DND-41 (cell line): ENCODE measurements at regions not wholly inside any gene's neighbourhood (a gene's known extent, or its start where the extent isn't known, plus 50 kb on each side); places are given as distances from the start of the nearest gene placed in this dataset.

Experiments
- ATAC-seq: fragments of 200-7000 bp; cut with Tn5 transposase; 3 replicates; pipeline ENCODE4 v1.9.1; 2021; ENCODE audit warnings: low read depth; ENCODE audit not compliant: insufficient read depth
- DNase-seq: peaks from one replicate; pipeline ENCODE4 v3.0.0-alpha.2; 2020
- H2AFZ ChIP-seq: 2 replicates; pipeline ENCODE4 v1.6.0; 2012; ENCODE audit warnings: low read depth, low read length
- H3K27ac ChIP-seq: 2 replicates; pipeline ENCODE4 v1.5.1; 2012; ENCODE audit warnings: low read length, inconsistent platforms
- H3K27me3 ChIP-seq: fragments of 200-600 bp; sonication (generic); 2 replicates; pipeline ENCODE4 v1.6.0; 2012; ENCODE audit warnings: low read length, mild to moderate bottlenecking, inconsistent platforms; ENCODE audit not compliant: insufficient read depth, poor library complexity
- H3K36me3 ChIP-seq: 2 replicates; pipeline ENCODE4 v1.5.1; 2012; ENCODE audit warnings: low read length, inconsistent platforms; ENCODE audit not compliant: insufficient read depth
- H3K4me1 ChIP-seq: 2 replicates; pipeline ENCODE4 v1.5.1; 2012; ENCODE audit warnings: mild to moderate bottlenecking, low read length; ENCODE audit not compliant: insufficient read depth
- H3K4me2 ChIP-seq: 2 replicates; pipeline ENCODE4 v1.6.0; 2012; ENCODE audit warnings: mild to moderate bottlenecking, moderate library complexity, low read length, inconsistent platforms; ENCODE audit not compliant: insufficient read depth
- H3K4me3 ChIP-seq, 2 experiments: fragments of 200-600 bp in 1 of 2; shearing (Covaris generic) in 1 of 2; 2 replicates each; pipeline ENCODE4 v1.5.1; 2012 to 2016; ENCODE audit warnings: inconsistent platforms in 2 of 2, low read length in 2 of 2, mild to moderate bottlenecking in 2 of 2, low read depth in 1 of 2, moderate library complexity in 1 of 2
- H3K79me2 ChIP-seq: 2 replicates; pipeline ENCODE4 v1.6.0; 2012; ENCODE audit warnings: low read length, inconsistent platforms; ENCODE audit not compliant: insufficient read depth
- H3K9ac ChIP-seq: 2 replicates; pipeline ENCODE4 v1.6.0; 2012; ENCODE audit warnings: low read depth, mild to moderate bottlenecking, inconsistent platforms, low read length, moderate library complexity
- H3K9me3 ChIP-seq: 2 replicates; pipeline ENCODE4 v1.5.1; 2012; ENCODE audit warnings: low read length, moderate library complexity, mild to moderate bottlenecking, inconsistent platforms; ENCODE audit not compliant: insufficient read depth, severe bottlenecking
- H4K20me1 ChIP-seq: 2 replicates; pipeline ENCODE4 v1.6.0; 2012; ENCODE audit warnings: low read length; ENCODE audit not compliant: insufficient read depth
- CTCF ChIP-seq: IDR thresholded peaks from 2 replicates; pipeline ENCODE4 v1.5.1; 2012; ENCODE audit warnings: borderline replicate concordance, low read length, moderate library complexity, mild to moderate bottlenecking; ENCODE audit not compliant: poor library complexity, severe bottlenecking; ENCODE audit errors: extremely low read depth
- EZH2 ChIP-seq: IDR thresholded peaks from 3 replicates; pipeline ENCODE4 v1.6.1; 2012; ENCODE audit warnings: borderline replicate concordance, low read depth, mild to moderate bottlenecking, moderate library complexity, low read length, inconsistent platforms; ENCODE audit not compliant: severe bottlenecking

DNA sequence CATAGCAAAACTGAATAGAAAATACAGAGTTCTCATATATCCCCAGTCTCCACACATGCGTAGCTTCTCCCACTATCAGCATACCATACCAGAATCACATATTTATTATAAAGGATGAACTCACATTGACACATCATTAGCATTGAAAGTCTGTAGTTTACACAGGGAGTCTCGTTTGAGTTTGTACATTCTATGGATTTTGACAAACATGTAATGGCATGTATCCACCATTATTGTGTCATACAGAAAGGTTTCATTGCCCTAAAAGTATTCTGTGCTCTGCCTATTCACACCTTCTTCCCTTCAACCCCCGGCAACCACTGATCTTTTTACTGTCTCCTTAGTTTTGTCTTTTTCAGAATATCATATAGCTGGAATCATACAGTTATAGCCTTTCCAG lies 562.4 kb downstream of the KCTD8 start:
- H3K79me2 ChIP-seq: no peaks in the 10 kb centered on the region
- H3K4me1 ChIP-seq: no peaks in the 10 kb centered on the region
- H3K4me2 ChIP-seq: no peak overlapping the region
- H3K9ac ChIP-seq: no peak overlapping the region
- no peaks in the 10 kb centered on the region for H3K36me3 ChIP-seq
- H3K4me3 ChIP-seq: no peak overlapping the region
- TF ChIP-seq EZH2 (no peak), CTCF (no peak)
- ATAC-seq (no peak), DNase-seq (no peak)
- no peaks in the 10 kb centered on the region for H3K27me3 ChIP-seq
- no peak overlapping the region for H3K27ac ChIP-seq
- H4K20me1 ChIP-seq: no peaks in the 10 kb centered on the region
- H2AFZ ChIP-seq: no peak overlapping the region
- H3K9me3 ChIP-seq: no peaks in the 10 kb centered on the region

DNA sequence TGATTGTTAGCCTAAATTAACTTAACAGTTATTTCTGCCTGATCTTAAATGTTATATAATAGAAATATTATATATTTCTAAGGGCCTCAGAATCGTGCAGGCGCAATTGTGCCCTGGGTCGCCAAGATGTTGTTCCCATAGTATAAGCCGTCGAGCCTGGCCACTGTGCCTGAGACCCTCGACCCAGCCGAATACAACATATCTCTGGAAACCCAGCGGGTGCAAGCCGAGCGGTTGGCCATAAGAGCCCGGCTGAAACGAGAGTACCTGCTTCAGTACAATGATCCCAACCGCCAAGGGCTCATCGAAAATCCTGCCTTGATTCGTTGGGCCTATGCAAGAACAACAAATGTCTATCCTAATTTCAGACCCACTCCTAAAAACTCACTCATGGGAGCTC lies 549.8 kb downstream of the KCTD8 start:
- Histone ChIP-seq H3K79me2 (no peaks in the 10 kb centered on the region), H4K20me1 (no peaks in the 10 kb centered on the region), H3K9ac (no peak overlapping the region), H2AFZ (no peak overlapping the region), H3K27me3 (no peaks in the 10 kb centered on the region), H3K27ac (no peak overlapping the region), H3K9me3 (no peaks in the 10 kb centered on the region), H3K4me1 (no peaks in the 10 kb centered on the region), H3K4me3 (no peak overlapping the region), H3K36me3 (no peaks in the 10 kb centered on the region), H3K4me2 (no peak overlapping the region)
- ATAC-seq (no peak), DNase-seq (no peak)
- no peak for TF ChIP-seq CTCF
- no peak for TF ChIP-seq EZH2

DNA sequence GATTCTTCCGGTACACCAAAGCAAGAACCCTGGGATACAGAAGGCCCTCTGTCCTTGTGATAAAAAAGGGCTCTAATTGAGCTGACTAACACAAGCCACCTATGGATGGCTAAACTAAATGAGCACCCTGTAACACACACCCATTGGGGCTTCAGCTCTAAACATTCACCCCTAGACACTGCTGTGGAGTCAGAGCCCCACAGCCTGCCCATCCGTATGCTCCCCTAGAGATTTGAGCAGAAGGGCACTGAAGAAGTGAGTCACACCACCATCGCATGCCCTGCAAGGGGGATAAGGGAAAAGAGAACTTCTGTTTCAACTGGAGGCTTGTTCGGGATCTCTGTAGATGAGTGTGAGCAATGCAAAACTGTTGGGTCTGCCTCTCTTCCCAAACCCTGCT lies 545.2 kb downstream of the KCTD8 start:
- Histone ChIP-seq H3K36me3 (no peaks in the 10 kb centered on the region), H4K20me1 (no peaks in the 10 kb centered on the region), H3K4me1 (no peaks in the 10 kb centered on the region), H3K27me3 (no peaks in the 10 kb centered on the region), H3K27ac (no peak overlapping the region), H2AFZ (no peak overlapping the region), H3K79me2 (no peaks in the 10 kb centered on the region), H3K4me2 (no peak overlapping the region), H3K9me3 (no peaks in the 10 kb centered on the region), H3K4me3 (no peak overlapping the region), H3K9ac (no peak overlapping the region)
- ATAC-seq (no peak), DNase-seq (no peak)
- TF ChIP-seq CTCF: no peak
- no peak for TF ChIP-seq EZH2

GRCh38 chr4:43918377-43918776 lies 530.2 kb downstream of the KCTD8 start:
- no peak for TF ChIP-seq CTCF
- TF ChIP-seq EZH2: no peak
- DNase-seq (no peak), ATAC-seq (no peak)
- Histone ChIP-seq H3K27ac (no peak overlapping the region), H3K4me3 (no peak overlapping the region), H3K4me1 (no peaks in the 10 kb centered on the region), H3K4me2 (no peak overlapping the region), H3K79me2 (no peaks in the 10 kb centered on the region), H3K36me3 (no peaks in the 10 kb centered on the region), H3K9me3 (no peaks in the 10 kb centered on the region), H4K20me1 (no peaks in the 10 kb centered on the region), H3K27me3 (no peaks in the 10 kb centered on the region), H2AFZ (no peak overlapping the region), H3K9ac (no peak overlapping the region)
